ENCODE measurements at regions not wholly inside any gene's neighbourhood (a gene's known extent, or its start where the extent isn't known, plus 50 kb on each side); places are given as distances from the start of the nearest gene placed in this dataset.

GRCh38 chr13:111406636-111407035 lies 86.2 kb downstream of the TEX29 start:
- no peaks in the 10 kb centered on the region for H3K9me3 Mint-ChIP-seq
- TF ChIP-seq E2F5 (CRISPR knock-in tag; IDR thresholded peaks at IDR 0.05) (no peak), FOXP1 (CRISPR knock-in tag; IDR thresholded peaks at IDR 0.05; ENCODE audit: borderline replicate concordance) (no peak), OVOL2 (CRISPR knock-in tag; IDR thresholded peaks at IDR 0.05; ENCODE audit: borderline replicate concordance) (no peak), PRRX2 (CRISPR knock-in tag; IDR thresholded peaks at IDR 0.05) (no peak), NR1H2 (CRISPR knock-in tag; IDR thresholded peaks at IDR 0.05) (no peak), ZNF671 (CRISPR knock-in tag; IDR thresholded peaks at IDR 0.05) (no peak), ZNF396 (CRISPR knock-in tag; IDR thresholded peaks at IDR 0.05; ENCODE audit: borderline replicate concordance) (no peak), MYBL2 (CRISPR knock-in tag; IDR thresholded peaks at IDR 0.05) (no peak), ZNF317 (CRISPR knock-in tag; IDR thresholded peaks at IDR 0.05; ENCODE audit: borderline replicate concordance, low read depth) (no peak), ZNF138 (CRISPR knock-in tag; conservative IDR thresholded peaks at IDR 0.05) (no peak), SP1 (CRISPR knock-in tag; conservative IDR thresholded peaks at IDR 0.05) (no peak), ELF4 (CRISPR knock-in tag; IDR thresholded peaks at IDR 0.05; ENCODE audit: low read depth) (no peak), ZBTB43 (CRISPR knock-in tag; IDR thresholded peaks at IDR 0.05) (no peak), CREM (CRISPR knock-in tag; IDR thresholded peaks at IDR 0.05) (no peak)
- TF ChIP-seq, protein P1, sequence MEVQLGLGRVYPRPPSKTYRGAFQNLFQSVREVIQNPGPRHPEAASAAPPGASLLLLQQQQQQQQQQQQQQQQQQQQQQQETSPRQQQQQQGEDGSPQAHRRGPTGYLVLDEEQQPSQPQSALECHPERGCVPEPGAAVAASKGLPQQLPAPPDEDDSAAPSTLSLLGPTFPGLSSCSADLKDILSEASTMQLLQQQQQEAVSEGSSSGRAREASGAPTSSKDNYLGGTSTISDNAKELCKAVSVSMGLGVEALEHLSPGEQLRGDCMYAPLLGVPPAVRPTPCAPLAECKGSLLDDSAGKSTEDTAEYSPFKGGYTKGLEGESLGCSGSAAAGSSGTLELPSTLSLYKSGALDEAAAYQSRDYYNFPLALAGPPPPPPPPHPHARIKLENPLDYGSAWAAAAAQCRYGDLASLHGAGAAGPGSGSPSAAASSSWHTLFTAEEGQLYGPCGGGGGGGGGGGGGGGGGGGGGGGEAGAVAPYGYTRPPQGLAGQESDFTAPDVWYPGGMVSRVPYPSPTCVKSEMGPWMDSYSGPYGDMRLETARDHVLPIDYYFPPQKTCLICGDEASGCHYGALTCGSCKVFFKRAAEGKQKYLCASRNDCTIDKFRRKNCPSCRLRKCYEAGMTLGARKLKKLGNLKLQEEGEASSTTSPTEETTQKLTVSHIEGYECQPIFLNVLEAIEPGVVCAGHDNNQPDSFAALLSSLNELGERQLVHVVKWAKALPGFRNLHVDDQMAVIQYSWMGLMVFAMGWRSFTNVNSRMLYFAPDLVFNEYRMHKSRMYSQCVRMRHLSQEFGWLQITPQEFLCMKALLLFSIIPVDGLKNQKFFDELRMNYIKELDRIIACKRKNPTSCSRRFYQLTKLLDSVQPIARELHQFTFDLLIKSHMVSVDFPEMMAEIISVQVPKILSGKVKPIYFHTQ (CRISPR knock-in tag; IDR thresholded peaks at IDR 0.05), result no peak
- TF ChIP-seq, protein P2, sequence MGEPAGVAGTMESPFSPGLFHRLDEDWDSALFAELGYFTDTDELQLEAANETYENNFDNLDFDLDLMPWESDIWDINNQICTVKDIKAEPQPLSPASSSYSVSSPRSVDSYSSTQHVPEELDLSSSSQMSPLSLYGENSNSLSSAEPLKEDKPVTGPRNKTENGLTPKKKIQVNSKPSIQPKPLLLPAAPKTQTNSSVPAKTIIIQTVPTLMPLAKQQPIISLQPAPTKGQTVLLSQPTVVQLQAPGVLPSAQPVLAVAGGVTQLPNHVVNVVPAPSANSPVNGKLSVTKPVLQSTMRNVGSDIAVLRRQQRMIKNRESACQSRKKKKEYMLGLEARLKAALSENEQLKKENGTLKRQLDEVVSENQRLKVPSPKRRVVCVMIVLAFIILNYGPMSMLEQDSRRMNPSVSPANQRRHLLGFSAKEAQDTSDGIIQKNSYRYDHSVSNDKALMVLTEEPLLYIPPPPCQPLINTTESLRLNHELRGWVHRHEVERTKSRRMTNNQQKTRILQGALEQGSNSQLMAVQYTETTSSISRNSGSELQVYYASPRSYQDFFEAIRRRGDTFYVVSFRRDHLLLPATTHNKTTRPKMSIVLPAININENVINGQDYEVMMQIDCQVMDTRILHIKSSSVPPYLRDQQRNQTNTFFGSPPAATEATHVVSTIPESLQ (CRISPR knock-in tag; IDR thresholded peaks at IDR 0.05), result no peak
- H3K36me3 Mint-ChIP-seq, result no peaks in the 10 kb centered on the region
- CTCF ChIA-PET, result interaction anchor here (0.5 to 5.5 kb wide), 4 partner anchors 22 to 83 kb away, joined by 4 to 39 read pairs (median 6); no protein-coding TSS in a partner anchor
- no peak overlapping the region for H3K4me3 Mint-ChIP-seq
- H3K4me1 Mint-ChIP-seq, result 0 out of 2 replicates have a peak, but pooled peaks cover 4% of the 10 kb centered on the region
- H3K27ac Mint-ChIP-seq, result no peak overlapping the region
- POLR2A ChIA-PET, result no interaction called here
- ATAC-seq (no peak), DNase-seq (ENCODE audit: low spot score) (no peak)
- peaks cover 11% of the 10 kb centered on the region for H3K27me3 Mint-ChIP-seq (ENCODE audit: low read depth)

GRCh38 chr13:111407381-111408131 lies 87.1 kb downstream of the TEX29 start:
- H3K4me1 Mint-ChIP-seq, result peaks cover 11% of the 10 kb centered on the region
- ATAC-seq (no peak), DNase-seq (ENCODE audit: low spot score) (no peak)
- H3K36me3 Mint-ChIP-seq, result no peaks in the 10 kb centered on the region
- H3K9me3 Mint-ChIP-seq, result no peaks in the 10 kb centered on the region
- peaks cover 19% of the 10 kb centered on the region for H3K27me3 Mint-ChIP-seq (ENCODE audit: low read depth)
- H3K4me3 Mint-ChIP-seq, result no peak overlapping the region
- CTCF ChIA-PET, result interaction anchor here (0.5 to 5.5 kb wide), 6 partner anchors 21 to 108 kb away, joined by 3 to 39 read pairs (median 4); no protein-coding TSS in a partner anchor
- POLR2A ChIA-PET, result no interaction called here
- H3K27ac Mint-ChIP-seq, result no peak overlapping the region
- no peak for TF ChIP-seq ZNF423 (CRISPR knock-in tag; IDR thresholded peaks at IDR 0.05)
- no peak for TF ChIP-seq ZNF219 (CRISPR knock-in tag; IDR thresholded peaks at IDR 0.05; ENCODE audit: borderline replicate concordance)
- TF ChIP-seq TEAD4 (CRISPR knock-in tag; IDR thresholded peaks at IDR 0.05), result no peak
- TF ChIP-seq FOXJ3 (CRISPR knock-in tag; IDR thresholded peaks at IDR 0.05; ENCODE audit: borderline replicate concordance), result no peak
- TF ChIP-seq, protein P3, sequence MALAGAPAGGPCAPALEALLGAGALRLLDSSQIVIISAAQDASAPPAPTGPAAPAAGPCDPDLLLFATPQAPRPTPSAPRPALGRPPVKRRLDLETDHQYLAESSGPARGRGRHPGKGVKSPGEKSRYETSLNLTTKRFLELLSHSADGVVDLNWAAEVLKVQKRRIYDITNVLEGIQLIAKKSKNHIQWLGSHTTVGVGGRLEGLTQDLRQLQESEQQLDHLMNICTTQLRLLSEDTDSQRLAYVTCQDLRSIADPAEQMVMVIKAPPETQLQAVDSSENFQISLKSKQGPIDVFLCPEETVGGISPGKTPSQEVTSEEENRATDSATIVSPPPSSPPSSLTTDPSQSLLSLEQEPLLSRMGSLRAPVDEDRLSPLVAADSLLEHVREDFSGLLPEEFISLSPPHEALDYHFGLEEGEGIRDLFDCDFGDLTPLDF (CRISPR knock-in tag; IDR thresholded peaks at IDR 0.05), result no peak
- no peak for TF ChIP-seq MXD4 (CRISPR knock-in tag; IDR thresholded peaks at IDR 0.05; ENCODE audit: borderline replicate concordance)
- no peak for TF ChIP-seq RORB (CRISPR knock-in tag; IDR thresholded peaks at IDR 0.05)
- no peak for TF ChIP-seq CREM (CRISPR knock-in tag; IDR thresholded peaks at IDR 0.05)
- no peak for TF ChIP-seq RELA (CRISPR knock-in tag; IDR thresholded peaks at IDR 0.05; ENCODE audit: borderline replicate concordance)

All from WTC11 (cell line).